ENCODE measurements at regions not wholly inside any gene's neighbourhood (a gene's known extent, or its start where the extent isn't known, plus 50 kb on each side); places are given as distances from the start of the nearest gene placed in this dataset.

GRCh38 chr4:148934926-148935578 is 492.8 kb upstream of the NR3C2 start:
- no peaks in the 10 kb centered on the region for H3K4me1 ChIP-seq
- H3K9me3 ChIP-seq, result no peaks in the 10 kb centered on the region
- CTCF ChIA-PET, result no interaction called here
- FAIRE-seq (no peak), ATAC-seq (no peak), DNase-seq (ENCODE audit: low read depth in 1 of 2, low spot score in 1 of 2) (no peak)
- WGBS (ENCODE audit: missing lambda C conversion rate), result 4% methylated on average over 3 of the region's 3 CpGs
- no peak for TF ChIP-seq ELK1 (IDR thresholded peaks at IDR 0.05; ENCODE audit: low read depth, low read length)
- TF ChIP-seq SREBF2 (IDR thresholded peaks at IDR 0.05), result no peak
- TF ChIP-seq NR3C1 (IDR thresholded peaks at IDR 0.05), result no peak
- no peak for TF ChIP-seq RCOR1 (IDR thresholded peaks at IDR 0.05; ENCODE audit: low read depth, low read length)
- no peak for TF ChIP-seq CEBPB (IDR thresholded peaks at IDR 0.05)
- no peak for TF ChIP-seq MAFK (IDR thresholded peaks at IDR 0.05; ENCODE audit: partially characterized antibody)
- TF ChIP-seq CHD4 (IDR thresholded peaks at IDR 0.05; ENCODE audit: borderline replicate concordance), result no peak
- TF ChIP-seq MYC (IDR thresholded peaks at IDR 0.05; ENCODE audit: borderline replicate concordance, low read length), result no peak
- TF ChIP-seq EHF (CRISPR knock-in tag; IDR thresholded peaks at IDR 0.05), result no peak
- TF ChIP-seq EP300 (IDR thresholded peaks at IDR 0.05), result no peak
- no peak for TF ChIP-seq KDM1A (IDR thresholded peaks at IDR 0.05; ENCODE audit: low read depth)
- TF ChIP-seq HOXB5 (CRISPR knock-in tag; IDR thresholded peaks at IDR 0.05), result no peak
- no peak overlapping the region for H3K27ac ChIP-seq
- POLR2A ChIA-PET, result no interaction called here
- no peak overlapping the region for H3K4me2 ChIP-seq
- no peak overlapping the region for H3K4me3 ChIP-seq

DNA sequence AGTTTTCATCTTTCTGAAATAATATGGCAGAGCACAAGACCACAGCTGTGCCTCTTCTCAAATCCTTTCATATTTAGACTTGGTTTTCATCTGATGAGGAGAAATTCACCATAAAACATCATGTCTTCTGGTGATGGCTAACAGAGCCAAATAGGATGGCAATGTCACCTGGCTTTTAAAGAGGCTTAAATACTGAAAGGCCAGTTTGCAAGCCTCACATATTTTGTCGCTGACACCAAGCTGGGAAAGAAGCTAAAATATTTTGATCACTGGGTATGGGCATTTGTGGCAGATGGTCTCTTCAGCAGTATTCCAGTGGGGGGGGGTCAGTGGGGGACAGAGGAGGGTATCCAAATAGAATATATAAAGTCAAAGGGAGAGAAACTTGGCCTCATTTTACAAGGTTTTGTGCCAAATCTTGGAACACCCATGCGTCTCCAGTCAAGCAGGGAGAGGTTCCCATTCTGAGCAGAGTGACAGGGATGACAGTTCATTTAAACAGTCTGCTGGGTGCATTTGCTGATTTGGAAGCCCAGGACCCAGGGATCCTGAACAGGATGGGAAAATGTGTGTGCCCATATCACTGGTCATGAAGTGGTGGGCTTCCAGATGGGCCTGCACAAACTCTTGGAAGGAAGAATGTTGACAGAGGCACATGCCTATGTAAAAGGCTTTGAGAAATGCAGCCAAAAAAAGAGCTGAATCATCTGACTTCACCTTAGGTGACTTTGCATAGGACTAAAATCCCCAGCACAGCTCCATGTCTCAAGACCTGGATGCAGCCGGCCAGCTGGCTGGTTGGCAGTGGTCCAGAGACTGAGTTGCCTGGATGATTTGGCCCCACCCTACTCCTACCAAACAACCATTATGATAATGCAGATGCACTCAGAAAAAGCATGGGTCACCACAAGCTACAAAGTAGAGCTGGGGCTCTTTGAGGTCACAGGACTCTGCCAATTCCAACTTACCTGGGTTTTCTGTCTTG is 484.4 kb upstream of the NR3C2 start:
- no peak for DNase-seq (ENCODE audit: low read depth in 1 of 2, low spot score in 1 of 2)
- POLR2A ChIA-PET, result no interaction called here

GRCh38 chr4:148923881-148924280 is 481.7 kb upstream of the NR3C2 start:
- Histone ChIP-seq H3K27ac (no peak overlapping the region), H3K4me2 (no peak overlapping the region), H3K9me3 (no peaks in the 10 kb centered on the region), H3K4me1 (no peaks in the 10 kb centered on the region), H3K4me3 (no peak overlapping the region)
- FAIRE-seq (no peak), ATAC-seq (no peak), DNase-seq (ENCODE audit: low read depth in 1 of 2, low spot score in 1 of 2) (no peak)
- POLR2A ChIA-PET, result no interaction called here
- TF ChIP-seq TP53 (CRISPR knock-in tag; IDR thresholded peaks at IDR 0.05) (no peak), FOXS1 (CRISPR knock-in tag; IDR thresholded peaks at IDR 0.05) (no peak), EHMT2 (IDR thresholded peaks at IDR 0.05; ENCODE audit: low read depth) (no peak), HDAC2 (IDR thresholded peaks at IDR 0.05) (no peak), RCOR1 (IDR thresholded peaks at IDR 0.05; ENCODE audit: low read depth, low read length) (no peak), MAFK (IDR thresholded peaks at IDR 0.05; ENCODE audit: partially characterized antibody) (no peak), RARB (CRISPR knock-in tag; IDR thresholded peaks at IDR 0.05) (no peak), PHF8 (IDR thresholded peaks at IDR 0.05; ENCODE audit: borderline replicate concordance, low read depth) (no peak), SMC3 (IDR thresholded peaks at IDR 0.05) (no peak), KDM5A (IDR thresholded peaks at IDR 0.05) (no peak), HES2 (IDR thresholded peaks at IDR 0.05) (no peak), KDM1A (IDR thresholded peaks at IDR 0.05; ENCODE audit: low read depth) (no peak), NFE2L2 (conservative IDR thresholded peaks at IDR 0.05; ENCODE audit: low read length) (no peak), ELK1 (IDR thresholded peaks at IDR 0.05; ENCODE audit: low read depth, low read length) (no peak), USF2 (IDR thresholded peaks at IDR 0.05) (no peak), MYC (IDR thresholded peaks at IDR 0.05; ENCODE audit: borderline replicate concordance, low read length) (no peak)
- TF ChIP-seq, protein P1, sequence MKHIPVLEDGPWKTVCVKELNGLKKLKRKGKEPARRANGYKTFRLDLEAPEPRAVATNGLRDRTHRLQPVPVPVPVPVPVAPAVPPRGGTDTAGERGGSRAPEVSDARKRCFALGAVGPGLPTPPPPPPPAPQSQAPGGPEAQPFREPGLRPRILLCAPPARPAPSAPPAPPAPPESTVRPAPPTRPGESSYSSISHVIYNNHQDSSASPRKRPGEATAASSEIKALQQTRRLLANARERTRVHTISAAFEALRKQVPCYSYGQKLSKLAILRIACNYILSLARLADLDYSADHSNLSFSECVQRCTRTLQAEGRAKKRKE (CRISPR knock-in tag; IDR thresholded peaks at IDR 0.05; ENCODE audit: low read depth), result no peak
- TF ChIP-seq, protein P2, sequence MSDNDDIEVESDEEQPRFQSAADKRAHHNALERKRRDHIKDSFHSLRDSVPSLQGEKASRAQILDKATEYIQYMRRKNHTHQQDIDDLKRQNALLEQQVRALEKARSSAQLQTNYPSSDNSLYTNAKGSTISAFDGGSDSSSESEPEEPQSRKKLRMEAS (IDR thresholded peaks at IDR 0.05), result no peak
- CTCF ChIA-PET, result no interaction called here

More for the DNA sequence above, 484.4 kb upstream of the NR3C2 start:
- FAIRE-seq, result no peak
- CTCF ChIA-PET, result interaction anchor here (0.7 kb wide), 1 partner anchor 21 kb away, joined by 3 read pairs; no protein-coding TSS in a partner anchor
- 32% methylated on average over 3 of the region's 3 CpGs for WGBS (ENCODE audit: missing lambda C conversion rate)
- Histone ChIP-seq H3K9me3 (no peaks in the 10 kb centered on the region), H3K27ac (no peak overlapping the region), H3K4me1 (no peaks in the 10 kb centered on the region), H3K4me3 (no peak overlapping the region), H3K4me2 (no peak overlapping the region)
- ATAC-seq, result no peak
- TF ChIP-seq EHMT2 (IDR thresholded peaks at IDR 0.05; ENCODE audit: low read depth) (no peak), ZFP36 (IDR thresholded peaks at IDR 0.05; ENCODE audit: borderline replicate concordance, partially characterized antibody) (no peak), CHD4 (IDR thresholded peaks at IDR 0.05; ENCODE audit: borderline replicate concordance) (no peak), KDM5A (IDR thresholded peaks at IDR 0.05) (no peak), ZC3H11A (IDR thresholded peaks at IDR 0.05) (no peak), HOXB13 (CRISPR knock-in tag; IDR thresholded peaks at IDR 0.05; ENCODE audit: low read depth) (no peak), NFE2L2 (conservative IDR thresholded peaks at IDR 0.05; ENCODE audit: low read length) (no peak), BHLHE40 (IDR thresholded peaks at IDR 0.05; ENCODE audit: low read depth, low read length) (no peak), MAFK (IDR thresholded peaks at IDR 0.05; ENCODE audit: partially characterized antibody) (no peak), MAZ (IDR thresholded peaks at IDR 0.05; ENCODE audit: borderline replicate concordance, low read depth, low read length) (no peak)
